HuH-7.5 (cell line): ENCODE measurements at regions not wholly inside any gene's neighbourhood (a gene's known extent, or its start where the extent isn't known, plus 50 kb on each side); places are given as distances from the start of the nearest gene placed in this dataset.
"Not testable (repeated sequence)": the region's sequence is repeated elsewhere in the genome, so short reads cannot be mapped to it uniquely, and the experiment has no call there.

Experiments used
- DNase-seq: peaks from one replicate; pipeline ENCODE4 v3.0.0; 2011; ENCODE audit warnings: low spot score

DNA sequence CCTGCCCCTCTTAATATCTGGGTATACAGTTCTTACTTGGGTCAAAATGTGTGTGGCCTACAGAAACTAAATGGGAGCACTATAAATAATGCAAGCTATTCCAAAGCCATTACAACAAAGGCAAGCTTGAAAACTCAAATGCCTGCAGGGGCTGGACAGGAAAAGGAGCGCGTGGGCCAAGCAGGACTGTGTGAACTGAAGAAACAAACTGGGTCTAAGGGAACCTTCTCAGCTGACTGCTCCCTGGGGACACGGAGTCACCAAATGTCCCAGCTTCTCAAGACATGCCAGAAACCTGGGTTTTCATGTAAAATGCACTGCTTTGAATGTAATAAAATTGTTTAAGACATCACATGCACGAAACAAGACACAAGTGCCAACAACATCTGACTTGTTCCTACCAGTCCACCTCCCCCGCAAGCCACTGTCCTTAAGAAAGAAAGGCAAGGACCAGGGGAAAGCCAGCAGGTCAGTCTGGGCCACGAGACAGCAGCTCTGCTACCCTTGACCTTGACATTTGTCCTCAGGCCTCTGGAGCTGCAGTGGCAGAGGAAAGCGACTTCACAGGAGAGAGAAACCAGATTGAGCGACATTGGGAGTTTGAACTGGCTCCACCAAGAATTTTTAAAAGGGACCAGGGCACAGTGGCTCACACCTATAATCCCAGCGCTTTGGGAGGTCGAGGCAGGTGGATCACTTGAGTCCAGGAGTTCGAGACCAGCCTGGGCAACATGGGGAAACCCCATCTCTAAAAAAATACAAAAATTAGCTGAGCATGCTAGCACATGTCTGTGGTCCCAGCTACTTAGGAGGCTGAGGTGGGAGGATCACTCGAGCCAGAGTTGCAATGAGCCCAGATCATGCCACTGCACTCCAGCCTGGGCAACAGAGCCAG is 89.7 kb upstream of the SH3BP4 start:
- no peak for DNase-seq

DNA sequence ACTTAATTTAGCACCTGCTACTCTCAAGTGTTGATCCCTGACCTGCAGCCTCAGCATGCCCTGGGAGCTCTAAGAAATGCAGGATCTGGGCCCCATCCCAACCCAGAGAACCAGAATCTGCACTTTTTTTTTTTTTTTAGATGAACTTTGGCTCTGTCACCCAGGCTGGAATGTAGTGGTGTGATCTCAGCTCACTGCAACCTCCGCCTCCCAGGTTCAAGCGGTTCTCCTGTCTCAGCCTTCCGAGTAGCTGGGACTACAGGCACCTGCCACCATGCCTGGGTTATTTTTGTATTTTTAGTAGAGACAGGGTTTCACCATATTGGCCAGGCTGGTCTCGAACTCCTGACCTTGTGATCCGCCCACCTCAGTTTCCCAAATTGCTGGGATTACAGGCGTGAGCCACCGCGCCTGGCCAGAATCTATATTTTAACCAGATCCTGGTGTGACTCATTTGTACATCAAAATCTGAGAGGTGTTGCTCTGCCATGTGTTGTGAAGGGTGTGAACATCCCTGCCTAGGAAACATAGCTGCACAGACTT is 92.4 kb upstream of the SH3BP4 start:
- not testable (repeated sequence) for DNase-seq

- no peak for DNase-seq
Measured at GRCh38 chr2:234858790-234859329, 93.0 kb upstream of the SH3BP4 start.

DNA sequence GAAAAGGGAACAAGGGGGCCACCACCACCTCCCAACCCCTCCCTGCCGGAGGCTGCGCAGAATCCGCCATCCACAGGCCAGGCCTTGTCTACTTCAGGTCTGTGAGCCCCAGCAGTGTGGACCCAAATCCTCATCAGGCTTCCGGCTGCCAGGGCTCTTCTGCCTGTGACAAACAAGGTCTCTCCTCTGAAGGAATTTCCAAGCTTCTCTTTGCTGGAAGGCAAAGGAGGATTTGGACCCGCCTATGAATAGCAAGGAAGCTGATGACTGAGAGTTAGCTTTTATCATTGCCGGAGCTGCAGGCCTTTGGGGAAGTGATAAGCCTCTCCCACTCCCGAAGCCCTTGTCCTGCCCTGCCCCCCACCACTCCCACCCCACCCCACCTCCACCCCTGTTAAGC is 93.7 kb upstream of the SH3BP4 start:
- DNase-seq, result no peak

DNA sequence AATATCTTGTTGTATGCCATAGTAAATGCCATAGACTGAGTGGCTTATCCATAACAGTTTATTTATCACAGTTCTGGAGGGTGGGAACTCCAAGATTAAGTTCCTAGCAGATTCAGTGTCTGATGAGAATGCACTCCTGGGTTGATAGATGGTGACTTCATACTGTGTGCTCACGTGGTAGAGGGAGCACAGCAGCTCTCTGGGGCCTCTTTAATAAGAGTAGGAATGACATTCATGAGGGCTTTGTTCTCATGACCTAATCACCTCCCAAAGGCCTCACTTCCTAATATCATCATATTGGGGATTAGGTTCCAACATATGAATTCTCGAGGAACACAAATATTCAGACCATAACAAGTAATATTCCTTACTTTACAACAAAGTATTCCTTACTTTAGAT is 98.1 kb upstream of the SH3BP4 start:
- DNase-seq, result no peak

- DNase-seq, result no peak
Measured at GRCh38 chr2:234852941-234853340, 98.9 kb upstream of the SH3BP4 start.

GRCh38 chr2:234852035-234852434 is 99.8 kb upstream of the SH3BP4 start:
- DNase-seq, result no peak

- DNase-seq, result no peak
Measured at GRCh38 chr2:234851451-234851850, 100.4 kb upstream of the SH3BP4 start.

GRCh38 chr2:234850818-234851217 is 101.0 kb upstream of the SH3BP4 start:
- no peak for DNase-seq

GRCh38 chr2:234849678-234850077 is 102.1 kb upstream of the SH3BP4 start:
- DNase-seq, result no peak

DNA sequence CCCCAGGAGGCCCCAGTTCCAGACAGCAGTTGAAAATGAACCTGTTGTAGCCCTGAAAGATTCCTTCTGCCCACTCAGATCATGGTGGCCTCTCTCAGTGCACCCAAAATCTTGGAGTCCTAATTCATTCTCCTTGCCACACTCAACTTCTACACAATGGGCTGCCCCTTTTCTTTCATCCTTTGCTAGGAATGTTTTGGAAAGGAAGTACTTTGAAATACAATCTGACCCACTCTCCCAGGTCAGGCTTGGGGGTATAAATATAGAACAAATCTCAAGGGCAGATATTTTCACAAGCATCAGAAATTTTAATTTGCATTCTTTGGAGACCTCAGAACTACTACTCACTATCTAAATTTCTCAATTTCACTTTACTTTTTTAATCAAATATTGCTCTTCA is 103.2 kb upstream of the SH3BP4 start:
- no peak for DNase-seq

DNA sequence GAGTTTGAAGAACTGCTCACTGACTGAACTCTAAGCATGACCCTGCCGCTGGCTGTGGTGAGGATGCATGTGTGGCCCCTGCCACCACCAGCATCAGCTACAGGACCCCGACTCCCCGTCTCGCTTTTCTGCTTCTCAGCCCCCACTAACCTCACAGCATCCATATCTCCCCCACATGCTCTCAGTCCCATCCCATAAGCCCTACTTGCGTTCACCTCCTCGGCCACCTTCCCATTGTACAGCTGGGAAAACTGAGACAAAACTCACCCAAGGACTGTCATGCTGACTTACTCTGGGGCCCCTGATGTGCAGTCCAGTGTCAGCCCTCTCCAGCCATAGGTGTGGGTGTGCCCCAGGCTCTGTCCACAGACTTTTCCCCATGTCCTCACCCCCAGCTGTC is 104.2 kb upstream of the SH3BP4 start:
- no peak for DNase-seq

DNA sequence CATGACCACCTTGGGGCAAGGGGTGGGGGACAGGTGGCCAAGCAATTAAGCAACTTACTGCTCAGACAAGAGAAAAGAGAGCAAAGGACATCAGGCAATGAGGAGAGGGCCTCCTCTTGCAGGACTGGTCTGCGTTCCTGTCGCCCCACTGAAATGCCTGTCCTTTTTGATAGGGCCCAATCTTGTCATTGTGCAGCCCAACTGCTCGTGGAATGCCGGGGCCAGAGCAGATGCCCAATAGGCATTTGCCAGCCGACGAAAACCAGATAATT is 104.5 kb upstream of the SH3BP4 start:
- DNase-seq, result no peak

GRCh38 chr2:234846599-234847363 is 105.0 kb upstream of the SH3BP4 start:
- no peak for DNase-seq

DNA sequence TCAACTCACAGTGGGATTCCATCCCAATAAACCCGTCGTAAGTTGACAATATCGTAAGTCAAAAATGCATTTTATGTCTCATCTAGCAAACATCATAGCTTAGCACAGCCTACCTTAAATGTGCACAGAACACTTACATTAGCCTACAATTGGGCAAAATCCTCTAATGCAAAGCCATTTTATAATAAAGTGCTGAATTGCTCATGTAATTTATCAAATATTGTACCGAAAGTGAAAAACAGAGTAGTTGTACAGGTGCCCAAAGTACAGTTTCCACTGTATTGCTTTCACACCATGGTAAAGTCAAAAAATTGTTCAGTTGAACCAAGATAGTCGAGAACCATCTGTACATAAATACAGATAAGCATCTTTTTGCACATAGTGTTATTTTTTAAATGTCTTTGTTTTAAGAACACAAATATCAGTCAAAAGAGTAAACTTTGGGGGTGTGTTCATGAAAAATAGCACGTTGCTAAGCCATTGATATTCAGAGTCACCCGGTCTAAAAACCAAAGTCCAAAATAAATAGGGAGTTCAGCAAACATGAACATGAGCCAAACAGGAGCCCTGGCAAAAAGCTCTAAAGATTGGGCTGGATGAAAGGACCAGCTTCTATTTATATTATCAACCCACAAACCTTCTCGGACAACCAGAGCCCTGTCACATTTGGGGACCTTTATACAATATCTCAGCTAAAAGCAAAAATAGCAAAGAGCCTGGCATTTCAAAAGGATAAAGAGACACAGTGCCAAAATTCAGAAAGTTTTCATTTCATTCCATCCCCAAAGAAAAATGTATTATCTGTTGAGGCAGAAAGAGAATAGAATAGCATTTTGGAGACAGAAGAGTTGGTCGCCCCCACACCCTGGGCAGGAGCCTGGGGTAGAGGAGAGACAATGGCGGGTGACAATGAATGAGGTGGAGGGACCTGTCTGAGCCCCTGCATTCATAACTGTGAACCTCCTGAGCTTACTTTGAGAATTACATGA is 105.9 kb upstream of the SH3BP4 start:
- DNase-seq, result no peak

DNA sequence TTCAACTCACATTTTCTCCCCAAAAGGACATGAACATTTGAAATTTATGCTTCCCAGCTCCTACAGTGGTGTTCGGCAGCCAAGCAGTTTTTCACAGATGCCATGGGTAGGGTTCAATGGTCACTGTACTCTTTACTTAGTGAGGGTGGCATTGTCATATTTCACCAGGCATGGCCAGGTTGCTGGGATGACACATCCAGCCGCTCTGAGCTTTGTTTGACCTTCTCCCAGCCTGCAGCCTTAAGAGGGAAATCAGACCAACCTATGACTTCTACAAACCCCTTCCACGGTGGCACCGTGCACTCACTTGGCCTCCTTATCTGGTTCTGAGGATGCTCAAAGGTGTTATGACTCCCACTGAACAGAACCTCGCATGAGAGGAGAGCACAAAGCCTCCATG is 108.4 kb upstream of the SH3BP4 start:
- DNase-seq, result no peak

DNA sequence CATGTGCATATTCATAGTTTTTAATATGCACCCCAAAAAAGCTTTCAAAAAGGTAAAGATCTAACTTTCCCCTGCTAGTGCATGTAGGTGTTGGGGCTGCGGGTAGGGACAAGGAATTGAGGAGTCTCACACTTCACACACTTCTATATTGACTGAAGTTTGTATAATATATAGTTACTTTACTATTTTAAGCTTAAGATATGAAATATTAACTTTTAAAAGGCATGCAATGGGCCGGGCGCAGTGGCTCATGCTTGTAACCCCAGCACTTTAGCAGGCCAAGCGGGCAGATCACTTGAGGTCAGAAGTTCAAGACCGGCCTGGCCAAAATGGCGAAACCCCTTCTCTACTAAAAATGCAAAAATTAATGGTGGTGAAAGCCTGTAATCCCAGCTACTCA is 109.1 kb upstream of the SH3BP4 start:
- no peak for DNase-seq

- no peak for DNase-seq
Measured at GRCh38 chr2:234841321-234842015, 110.3 kb upstream of the SH3BP4 start.

DNA sequence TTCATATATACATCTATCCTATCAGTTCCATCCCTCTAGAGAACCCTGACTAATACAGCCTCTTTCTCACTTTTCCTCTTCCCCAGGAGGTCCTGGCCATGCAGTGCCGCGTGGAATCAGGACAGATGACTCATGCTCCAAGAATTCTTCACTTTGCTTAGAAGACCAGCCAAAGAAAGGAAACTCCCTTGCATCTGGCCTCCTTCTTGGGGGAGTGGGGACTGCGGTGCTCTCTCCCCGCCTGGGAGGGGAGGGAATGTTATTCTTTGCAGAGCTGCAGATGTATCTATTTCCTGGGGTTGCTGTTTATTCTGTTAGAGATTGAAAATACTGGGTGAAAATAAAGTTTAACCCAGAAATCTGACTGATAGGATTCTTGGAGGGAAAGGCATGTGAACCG is 111.5 kb upstream of the SH3BP4 start:
- DNase-seq, result no peak

DNA sequence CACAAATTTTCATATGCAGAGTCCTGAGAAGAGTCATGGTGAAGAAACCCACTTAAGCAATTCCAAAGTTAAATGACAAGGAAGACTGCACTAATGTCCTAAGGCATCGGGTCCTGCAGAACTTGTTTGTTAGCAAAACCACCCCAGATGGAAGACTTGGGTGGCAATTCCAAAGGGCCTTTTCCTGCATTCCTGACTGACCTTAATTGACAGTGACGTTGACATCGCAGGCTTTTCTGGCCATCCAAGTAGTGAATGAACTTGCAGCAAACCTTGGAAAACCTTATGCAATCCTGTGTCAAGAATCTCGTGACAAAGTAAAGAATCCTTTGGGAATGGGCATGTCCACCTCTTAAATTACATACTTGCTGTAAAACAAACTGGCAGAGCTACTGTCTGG is 112.5 kb upstream of the SH3BP4 start:
- no peak for DNase-seq

- DNase-seq, result no peak
Measured at GRCh38 chr2:234836271-234836670, 115.5 kb upstream of the SH3BP4 start.
